Gastroesophageal sphincter (tissue), 3 donors: ENCODE measurements at regions not wholly inside any gene's neighbourhood (a gene's known extent, or its start where the extent isn't known, plus 50 kb on each side); places are given as distances from the start of the nearest gene placed in this dataset.

ENCODE experiments used
- POLR2A ChIP-seq, 2 donors: fragments of 450-650 bp; IDR thresholded peaks; one replicate each; pipeline ENCODE4 v1.6.1; 2017; ENCODE audit warnings: antibody characterized with exemption in 2 of 2, mild to moderate bottlenecking in 2 of 2, moderate library complexity in 1 of 2
- POLR2AphosphoS5 ChIP-seq: sonication (generic); formaldehyde crosslinking; IDR thresholded peaks from one replicate; pipeline ENCODE4 v1.6.1; 2017; ENCODE audit warnings: antibody characterized with exemption
- TF ChIP-seq, protein P1 (sequence below), 4 experiments: fragments of 200-600 bp in 2 of 4; fragments of 450-650 bp in 2 of 4; sonication (generic) in 1 of 4; IDR thresholded peaks; one replicate each; pipeline ENCODE4 v1.5.1; 2017 to 2019; ENCODE audit warnings: antibody characterized with exemption in 4 of 4, mild to moderate bottlenecking in 2 of 4, moderate library complexity in 2 of 4

- TF ChIP-seq, protein P1, sequence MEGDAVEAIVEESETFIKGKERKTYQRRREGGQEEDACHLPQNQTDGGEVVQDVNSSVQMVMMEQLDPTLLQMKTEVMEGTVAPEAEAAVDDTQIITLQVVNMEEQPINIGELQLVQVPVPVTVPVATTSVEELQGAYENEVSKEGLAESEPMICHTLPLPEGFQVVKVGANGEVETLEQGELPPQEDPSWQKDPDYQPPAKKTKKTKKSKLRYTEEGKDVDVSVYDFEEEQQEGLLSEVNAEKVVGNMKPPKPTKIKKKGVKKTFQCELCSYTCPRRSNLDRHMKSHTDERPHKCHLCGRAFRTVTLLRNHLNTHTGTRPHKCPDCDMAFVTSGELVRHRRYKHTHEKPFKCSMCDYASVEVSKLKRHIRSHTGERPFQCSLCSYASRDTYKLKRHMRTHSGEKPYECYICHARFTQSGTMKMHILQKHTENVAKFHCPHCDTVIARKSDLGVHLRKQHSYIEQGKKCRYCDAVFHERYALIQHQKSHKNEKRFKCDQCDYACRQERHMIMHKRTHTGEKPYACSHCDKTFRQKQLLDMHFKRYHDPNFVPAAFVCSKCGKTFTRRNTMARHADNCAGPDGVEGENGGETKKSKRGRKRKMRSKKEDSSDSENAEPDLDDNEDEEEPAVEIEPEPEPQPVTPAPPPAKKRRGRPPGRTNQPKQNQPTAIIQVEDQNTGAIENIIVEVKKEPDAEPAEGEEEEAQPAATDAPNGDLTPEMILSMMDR (IDR thresholded peaks at IDR 0.05): no peak
- TF ChIP-seq POLR2AphosphoS5 (no peak), POLR2A (IDR thresholded peaks at IDR 0.05) (no peak)
Observed at GRCh38 chr2:226187156-226187555, 612.5 kb downstream of the IRS1 start.
